ENCODE measurements at regions not wholly inside any gene's neighbourhood (a gene's known extent, or its start where the extent isn't known, plus 50 kb on each side); places are given as distances from the start of the nearest gene placed in this dataset.
"Not testable (repeated sequence)": the region's sequence is repeated elsewhere in the genome, so short reads cannot be mapped to it uniquely, and the experiment has no call there.

- H3K9me1 ChIP-seq (ENCODE audit: control insufficient read depth, insufficient read depth, low read length); H3K79me2 ChIP-seq (ENCODE audit: control insufficient read depth, insufficient read depth, low read length); in situ Hi-C loops (cut with MboI); FAIRE-seq; H4K20me1 ChIP-seq (replicated peaks; ENCODE audit: control insufficient read depth, insufficient read depth, low read length); H2AFZ ChIP-seq (ENCODE audit: low read depth, low read length); CTCF ChIA-PET (ENCODE audit: low intra/inter-chr PET ratio); H3K9me3 ChIP-seq (replicated peaks; ENCODE audit: control insufficient read depth, insufficient read depth, low read depth, low read length); H3K4me1 ChIP-seq (replicated peaks in 1 of 2; ENCODE audit: control insufficient read depth in 2 of 2, insufficient read depth in 2 of 2, low read length in 2 of 2); BruUV-seq (replicated peaks); intact Hi-C loops (cut with micrococcal nuclease); H3K9ac ChIP-seq (ENCODE audit: insufficient read depth in 1 of 2, low read depth in 2 of 2, low read length in 2 of 2); H3K36me3 ChIP-seq (ENCODE audit: control insufficient read depth, insufficient read depth, low read length); POLR2A ChIA-PET; H3K4me2 ChIP-seq (ENCODE audit: insufficient read depth, low read length); H3K27ac ChIP-seq (ENCODE audit: extremely low read depth, low read depth, low read length); H3K27me3 ChIP-seq (ENCODE audit: control insufficient read depth in 2 of 2, insufficient read depth in 2 of 2, low read length in 2 of 2); TF ChIP-seq ATF1 (CRISPR knock-in tag; IDR thresholded peaks at IDR 0.05): not testable (repeated sequence)
- WGBS (ENCODE audit: insufficient coverage, low coverage, missing lambda C conversion rate): 37% methylated on average over 11 of the region's 47 CpGs
- DNase-seq (ENCODE audit: extremely low read depth in 1 of 4, low spot score in 3 of 4): peak in 2 of 4 experiments; percentile 4 to 47
- TF ChIP-seq ZBTB7A (IDR thresholded peaks at IDR 0.05; ENCODE audit: borderline replicate concordance, control insufficient read depth, low read depth, low read length) (peak; percentile 41; the same call in 1 of the 2 replicates), ATF1 (tag; IDR thresholded peaks at IDR 0.05) (peak; percentile 49; the same call in 1 of the 2 replicates)
- H3K4me3 ChIP-seq: 0 out of 2 replicates have a peak overlapping the region, but pooled peaks have one; percentile 18
- ATAC-seq: peak; percentile 90
These were observed 54.6 kb upstream of the PLCXD1 start for GRCh38 chrX:226474-227164.

- H3K27me3 ChIP-seq (ENCODE audit: control insufficient read depth in 2 of 2, insufficient read depth in 2 of 2, low read length in 2 of 2); POLR2A ChIA-PET; H3K9me1 ChIP-seq (ENCODE audit: control insufficient read depth, insufficient read depth, low read length); H2AFZ ChIP-seq (ENCODE audit: low read depth, low read length); intact Hi-C loops (cut with micrococcal nuclease); FAIRE-seq; H3K36me3 ChIP-seq (ENCODE audit: control insufficient read depth, insufficient read depth, low read length); H3K4me3 ChIP-seq; H3K4me2 ChIP-seq (ENCODE audit: insufficient read depth, low read length); CTCF ChIA-PET (ENCODE audit: low intra/inter-chr PET ratio); in situ Hi-C loops (cut with MboI); BruUV-seq (replicated peaks); H3K4me1 ChIP-seq (replicated peaks in 1 of 2; ENCODE audit: control insufficient read depth in 2 of 2, insufficient read depth in 2 of 2, low read length in 2 of 2); DNase-seq (ENCODE audit: extremely low read depth in 1 of 4, low spot score in 3 of 4); ATAC-seq; H3K9me3 ChIP-seq (replicated peaks; ENCODE audit: control insufficient read depth, insufficient read depth, low read depth, low read length); H3K79me2 ChIP-seq (ENCODE audit: control insufficient read depth, insufficient read depth, low read length); H4K20me1 ChIP-seq (replicated peaks; ENCODE audit: control insufficient read depth, insufficient read depth, low read length); H3K27ac ChIP-seq (ENCODE audit: extremely low read depth, low read depth, low read length); H3K9ac ChIP-seq (ENCODE audit: insufficient read depth in 1 of 2, low read depth in 2 of 2, low read length in 2 of 2): not testable (repeated sequence)
- no CpG with 5 or more reads among the region's 23 CpGs for WGBS (ENCODE audit: insufficient coverage, low coverage, missing lambda C conversion rate)
- TF ChIP-seq E2F6 (IDR thresholded peaks at IDR 0.05; ENCODE audit: borderline replicate concordance in 1 of 2, extremely low read depth in 1 of 2, insufficient read depth in 1 of 2, insufficient read length in 1 of 2, low read depth in 1 of 2, low read length in 1 of 2, poor library complexity in 1 of 2, severe bottlenecking in 1 of 2): peak in 1 of 2 experiments; percentile 44
These were observed 53.8 kb upstream of the PLCXD1 start for GRCh38 chrX:227396-227795.

Data from K562 (cell line).